Fibroblast of skin of left biceps (primary cell): ENCODE measurements at regions not wholly inside any gene's neighbourhood (a gene's known extent, or its start where the extent isn't known, plus 50 kb on each side); places are given as distances from the start of the nearest gene placed in this dataset.
A peak's percentile ranks its signal among the peaks of the same experiment; 100 is the strongest.

Experiments used
- DNase-seq, 2 experiments: peaks; one replicate each; pipeline ENCODE4 v3.0.0-alpha.2; 2013; ENCODE audit warnings: low read depth in 2 of 2

- DNase-seq = no peak
These were observed 503.7 kb downstream of the ANXA1 start for GRCh38 chr9:73655363-73655762.

GRCh38 chr9:73655831-73656230, 504.2 kb downstream of the ANXA1 start:
- DNase-seq = no peak

- no peak for DNase-seq
These were observed 513.6 kb downstream of the ANXA1 start for GRCh38 chr9:73665253-73665652.

GRCh38 chr9:73667749-73668148, 516.1 kb downstream of the ANXA1 start:
- DNase-seq = no peak

GRCh38 chr9:73680831-73681230, 529.2 kb downstream of the ANXA1 start:
- DNase-seq = no peak

GRCh38 chr9:73682789-73683188, 531.1 kb downstream of the ANXA1 start:
- no peak for DNase-seq

- DNase-seq = peak; percentile 3 to 12
These were observed 532.4 kb downstream of the ANXA1 start for GRCh38 chr9:73683862-73684591.

- DNase-seq = no peak
These were observed 532.9 kb downstream of the ANXA1 start for GRCh38 chr9:73684601-73685000.

- no peak for DNase-seq
These were observed 534.1 kb downstream of the ANXA1 start for GRCh38 chr9:73685786-73686185.

GRCh38 chr9:73689051-73689870, 537.6 kb downstream of the ANXA1 start:
- DNase-seq = no peak

GRCh38 chr9:73701415-73702057, 549.9 kb downstream of the ANXA1 start:
- DNase-seq = no peak

GRCh38 chr9:73714294-73714693, 562.6 kb downstream of the ANXA1 start:
- DNase-seq = no peak

- no peak for DNase-seq
These were observed 563.9 kb downstream of the ANXA1 start for GRCh38 chr9:73715591-73715990.

- DNase-seq = no peak
These were observed 568.0 kb downstream of the ANXA1 start for GRCh38 chr9:73719660-73720059.

- DNase-seq = no peak
These were observed 568.9 kb downstream of the ANXA1 start for GRCh38 chr9:73720601-73721000.

GRCh38 chr9:73736270-73736669, 584.6 kb downstream of the ANXA1 start:
- DNase-seq = no peak

- DNase-seq = no peak
These were observed 587.3 kb downstream of the ANXA1 start for GRCh38 chr9:73738741-73739530.

- DNase-seq = no peak
These were observed 589.7 kb downstream of the ANXA1 start for GRCh38 chr9:73741316-73741715.

GRCh38 chr9:73742412-73742811, 590.7 kb downstream of the ANXA1 start:
- DNase-seq = no peak

- no peak for DNase-seq
These were observed 592.2 kb downstream of the ANXA1 start for GRCh38 chr9:73743826-73744225.

GRCh38 chr9:73745598-73745997, 593.9 kb downstream of the ANXA1 start:
- DNase-seq = no peak

- no peak for DNase-seq
These were observed 601.5 kb downstream of the ANXA1 start for GRCh38 chr9:73753171-73753570.
